ENCODE measurements at regions not wholly inside any gene's neighbourhood (a gene's known extent, or its start where the extent isn't known, plus 50 kb on each side); places are given as distances from the start of the nearest gene placed in this dataset.

- DNase-seq (ENCODE audit: low read depth) = no peak
- TF ChIP-seq CTCF (IDR thresholded peaks at IDR 0.05; ENCODE audit: insufficient read depth, low read depth, low read length) = no peak
- H3K4me3 ChIP-seq (ENCODE audit: low read depth, low read length) = no peak overlapping the region
These were observed 122.2 kb upstream of the RTL1 start for GRCh38 chr14:101025696-101026095.

- no peak overlapping the region for H3K4me3 ChIP-seq (ENCODE audit: low read depth, low read length)
- DNase-seq (ENCODE audit: low read depth) = no peak
- TF ChIP-seq CTCF (IDR thresholded peaks at IDR 0.05; ENCODE audit: insufficient read depth, low read depth, low read length) = no peak
These were observed 122.8 kb upstream of the RTL1 start for GRCh38 chr14:101026341-101026740.

GRCh38 chr14:101027291-101027690 lies 123.8 kb upstream of the RTL1 start:
- no peak for TF ChIP-seq CTCF (IDR thresholded peaks at IDR 0.05; ENCODE audit: insufficient read depth, low read depth, low read length)
- no peak for DNase-seq (ENCODE audit: low read depth)

GRCh38 chr14:101027966-101028365 lies 124.4 kb upstream of the RTL1 start:
- H3K4me3 ChIP-seq (ENCODE audit: low read depth, low read length) = no peak overlapping the region
- no peak for TF ChIP-seq CTCF (IDR thresholded peaks at IDR 0.05; ENCODE audit: insufficient read depth, low read depth, low read length)
- no peak for DNase-seq (ENCODE audit: low read depth)

More at GRCh38 chr14:101027291-101027690, 123.8 kb upstream of the RTL1 start:
- no peak overlapping the region for H3K4me3 ChIP-seq (ENCODE audit: low read depth, low read length)

- no peak for DNase-seq (ENCODE audit: low read depth)
- no peak overlapping the region for H3K4me3 ChIP-seq (ENCODE audit: low read depth, low read length)
- TF ChIP-seq CTCF (IDR thresholded peaks at IDR 0.05; ENCODE audit: insufficient read depth, low read depth, low read length) = no peak
These were observed 125.6 kb upstream of the RTL1 start for GRCh38 chr14:101028971-101029667.

- DNase-seq (ENCODE audit: low read depth) = no peak
- H3K4me3 ChIP-seq (ENCODE audit: low read depth, low read length) = no peak overlapping the region
- no peak for TF ChIP-seq CTCF (IDR thresholded peaks at IDR 0.05; ENCODE audit: insufficient read depth, low read depth, low read length)
These were observed 126.3 kb upstream of the RTL1 start for GRCh38 chr14:101029668-101030290.
